ENCODE measurements at regions not wholly inside any gene's neighbourhood (a gene's known extent, or its start where the extent isn't known, plus 50 kb on each side); places are given as distances from the start of the nearest gene placed in this dataset.

DNA sequence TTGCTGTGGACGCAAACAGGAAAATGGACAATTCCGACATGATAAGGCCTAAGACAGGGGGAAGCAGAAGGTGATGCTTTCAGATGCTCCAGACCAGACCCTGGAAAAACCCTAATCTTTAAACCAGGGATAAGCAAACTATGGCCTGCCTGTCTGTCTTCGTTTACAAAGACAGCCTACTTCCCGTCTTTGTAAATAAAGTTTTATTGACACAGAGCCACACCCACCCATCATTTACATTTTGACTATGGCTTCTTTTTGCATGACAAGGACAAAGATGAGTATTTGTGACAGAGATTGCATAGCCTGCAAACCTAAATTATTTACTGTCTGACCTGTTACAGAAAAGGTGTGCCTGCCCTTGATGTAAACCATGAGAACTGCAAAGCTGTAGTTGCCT is 177.9 kb downstream of the WSCD1 start:
- TF ChIP-seq, protein P1, sequence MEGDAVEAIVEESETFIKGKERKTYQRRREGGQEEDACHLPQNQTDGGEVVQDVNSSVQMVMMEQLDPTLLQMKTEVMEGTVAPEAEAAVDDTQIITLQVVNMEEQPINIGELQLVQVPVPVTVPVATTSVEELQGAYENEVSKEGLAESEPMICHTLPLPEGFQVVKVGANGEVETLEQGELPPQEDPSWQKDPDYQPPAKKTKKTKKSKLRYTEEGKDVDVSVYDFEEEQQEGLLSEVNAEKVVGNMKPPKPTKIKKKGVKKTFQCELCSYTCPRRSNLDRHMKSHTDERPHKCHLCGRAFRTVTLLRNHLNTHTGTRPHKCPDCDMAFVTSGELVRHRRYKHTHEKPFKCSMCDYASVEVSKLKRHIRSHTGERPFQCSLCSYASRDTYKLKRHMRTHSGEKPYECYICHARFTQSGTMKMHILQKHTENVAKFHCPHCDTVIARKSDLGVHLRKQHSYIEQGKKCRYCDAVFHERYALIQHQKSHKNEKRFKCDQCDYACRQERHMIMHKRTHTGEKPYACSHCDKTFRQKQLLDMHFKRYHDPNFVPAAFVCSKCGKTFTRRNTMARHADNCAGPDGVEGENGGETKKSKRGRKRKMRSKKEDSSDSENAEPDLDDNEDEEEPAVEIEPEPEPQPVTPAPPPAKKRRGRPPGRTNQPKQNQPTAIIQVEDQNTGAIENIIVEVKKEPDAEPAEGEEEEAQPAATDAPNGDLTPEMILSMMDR (IDR thresholded peaks at IDR 0.05) = no peak
- no peak for TF ChIP-seq POLR2A (IDR thresholded peaks at IDR 0.05)
